ENCODE measurements at regions not wholly inside any gene's neighbourhood (a gene's known extent, or its start where the extent isn't known, plus 50 kb on each side); places are given as distances from the start of the nearest gene placed in this dataset.
"Not testable (repeated sequence)": the region's sequence is repeated elsewhere in the genome, so short reads cannot be mapped to it uniquely, and the experiment has no call there.

DNA sequence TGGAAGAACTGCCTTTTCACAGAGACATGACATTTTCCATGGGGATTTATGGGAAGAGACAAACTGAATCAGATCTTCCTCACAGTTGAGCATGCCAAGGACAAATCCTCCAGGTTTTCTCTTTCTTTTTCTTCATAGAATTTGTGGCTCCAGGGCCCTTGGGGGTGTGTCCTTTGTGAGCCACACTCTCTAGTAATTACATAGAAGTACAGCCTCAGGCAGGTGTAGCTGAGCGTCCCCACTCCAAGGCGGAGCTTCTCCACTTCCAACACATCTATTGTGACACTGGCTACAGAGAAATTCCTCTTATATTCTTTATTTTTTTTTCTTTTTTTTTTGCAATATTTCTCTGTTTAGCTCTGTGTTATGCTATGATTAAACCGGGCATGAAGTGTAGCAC lies 420.5 kb upstream of the CD180 start:
- no peak for DNase-seq

DNA sequence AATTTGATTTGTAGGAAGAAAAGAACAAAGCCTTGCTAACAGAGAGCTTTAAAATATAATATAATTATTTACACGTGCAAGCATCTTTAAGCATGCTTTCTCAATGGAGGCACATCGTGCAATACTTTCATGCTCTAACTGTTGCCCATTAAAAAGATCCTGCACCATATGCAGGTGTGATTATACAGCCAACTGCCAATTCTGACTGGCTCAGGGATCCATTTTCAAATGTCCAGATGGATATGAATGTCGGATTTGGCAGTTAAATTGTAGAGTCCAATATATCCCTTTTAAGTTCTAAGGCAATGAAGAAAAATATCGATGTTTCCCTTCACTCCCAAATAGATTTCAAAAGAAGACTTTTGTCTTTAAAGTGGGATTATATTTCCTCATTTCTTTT lies 416.4 kb upstream of the CD180 start:
- DNase-seq: no peak

DNA sequence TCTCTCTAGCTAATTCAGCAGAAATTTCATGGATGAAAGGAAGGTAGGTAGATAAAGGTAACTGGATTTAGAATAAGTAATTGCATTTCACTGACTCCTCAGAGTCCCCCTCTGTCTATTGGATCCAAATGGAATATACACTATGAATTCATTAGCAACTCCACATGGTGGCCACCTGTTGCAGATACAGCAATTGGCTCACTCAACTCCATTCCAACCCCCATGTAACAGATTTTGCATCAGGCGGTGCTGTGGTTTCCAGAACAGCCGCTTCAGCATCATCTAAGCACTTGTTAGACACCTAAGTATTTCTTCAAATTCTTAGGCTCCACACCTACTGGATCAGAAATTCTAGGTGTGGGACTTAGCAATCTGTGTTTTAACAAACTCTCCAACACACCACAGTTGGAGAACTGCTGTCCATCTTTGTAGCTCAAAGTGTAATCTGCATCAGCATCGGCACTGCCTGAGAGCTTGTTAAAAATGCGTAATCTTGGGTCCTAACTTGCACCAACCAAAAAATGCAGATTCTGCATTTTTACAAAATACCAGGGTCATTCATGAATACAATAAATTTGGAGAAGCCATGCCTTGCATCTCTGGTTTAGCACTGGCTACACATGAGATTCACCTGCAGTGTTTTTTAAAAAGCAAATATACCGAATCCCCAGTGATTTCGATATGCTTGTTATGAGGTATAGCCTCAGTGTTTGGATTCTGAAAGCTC lies 413.8 kb upstream of the CD180 start:
- no peak for DNase-seq

DNA sequence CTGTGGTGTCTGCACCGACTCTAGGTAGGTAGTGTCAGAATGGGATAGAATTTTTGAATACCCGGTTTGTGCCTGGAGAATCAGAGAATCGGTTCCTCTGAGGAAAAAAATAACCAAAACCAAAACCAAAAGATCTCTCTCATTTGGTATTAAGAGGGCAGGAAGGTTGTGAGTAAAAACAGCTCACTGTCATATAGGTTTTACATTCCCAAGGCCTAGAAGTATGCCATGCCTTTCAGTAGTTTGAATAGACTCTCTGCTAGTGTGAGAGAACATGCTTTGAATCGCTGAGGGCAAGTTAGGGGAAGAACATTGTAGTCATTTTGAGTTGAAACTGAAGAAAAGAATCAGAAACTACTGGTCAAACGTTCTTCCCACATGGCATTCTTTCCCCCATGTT lies 411.4 kb upstream of the CD180 start:
- DNase-seq: no peak

DNA sequence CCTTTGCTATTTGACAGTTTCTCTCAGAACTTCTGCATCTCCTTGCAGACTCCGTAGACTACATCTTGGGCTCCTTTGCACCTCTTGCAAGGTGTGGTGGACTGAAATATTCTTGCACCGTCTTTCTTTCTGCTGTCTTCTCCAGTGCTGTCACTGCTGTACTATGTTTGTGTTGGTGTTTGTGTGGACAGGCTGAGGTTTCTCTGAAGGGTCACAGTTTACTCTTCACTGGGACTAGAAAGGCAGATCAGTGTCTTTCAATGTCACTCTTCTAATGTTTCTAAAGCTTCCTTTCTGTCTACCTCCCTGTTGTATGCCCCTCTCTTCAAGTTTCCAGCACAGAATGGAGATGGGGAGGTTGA lies 410.0 kb upstream of the CD180 start:
- DNase-seq: no peak

DNA sequence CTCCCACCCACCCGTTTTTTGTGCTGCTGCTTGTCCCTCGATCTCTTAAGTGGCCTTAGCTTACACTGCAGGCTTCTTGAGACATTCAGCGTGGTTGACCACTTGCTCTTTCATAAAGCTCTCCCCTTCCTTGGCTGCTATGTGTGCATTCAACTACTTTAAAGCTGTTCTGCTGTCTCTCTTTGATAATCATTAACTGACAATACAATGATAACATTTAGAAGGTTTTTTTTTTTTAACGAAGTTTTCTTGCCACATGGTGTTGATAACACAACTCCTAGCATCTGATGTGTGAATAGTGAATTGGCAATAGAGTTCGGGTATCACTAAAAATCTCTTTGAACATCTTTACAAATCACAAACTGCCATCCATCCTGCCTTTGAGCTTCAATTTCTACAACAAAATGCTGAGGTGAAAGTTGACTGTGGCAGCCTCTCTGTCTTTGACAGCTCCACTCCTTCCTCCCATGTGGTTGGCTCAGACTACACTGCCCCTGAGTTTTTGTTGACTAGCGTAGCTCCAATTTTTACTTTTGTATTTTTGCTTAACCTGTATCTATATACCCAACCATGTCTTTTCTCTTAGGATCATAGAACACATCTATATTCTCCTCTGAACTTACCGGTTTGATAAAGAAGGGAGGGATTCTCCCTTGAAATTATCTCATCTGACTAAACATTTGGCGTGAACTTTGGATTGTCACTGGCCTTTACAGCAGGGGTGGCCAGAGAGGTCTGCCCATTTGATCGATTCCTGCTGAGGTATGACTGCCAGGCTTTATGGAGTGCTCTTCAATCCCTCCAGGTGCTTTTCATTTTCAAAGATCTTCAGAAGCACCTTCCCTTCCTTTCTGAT lies 409.4 kb upstream of the CD180 start:
- DNase-seq: no peak

DNA sequence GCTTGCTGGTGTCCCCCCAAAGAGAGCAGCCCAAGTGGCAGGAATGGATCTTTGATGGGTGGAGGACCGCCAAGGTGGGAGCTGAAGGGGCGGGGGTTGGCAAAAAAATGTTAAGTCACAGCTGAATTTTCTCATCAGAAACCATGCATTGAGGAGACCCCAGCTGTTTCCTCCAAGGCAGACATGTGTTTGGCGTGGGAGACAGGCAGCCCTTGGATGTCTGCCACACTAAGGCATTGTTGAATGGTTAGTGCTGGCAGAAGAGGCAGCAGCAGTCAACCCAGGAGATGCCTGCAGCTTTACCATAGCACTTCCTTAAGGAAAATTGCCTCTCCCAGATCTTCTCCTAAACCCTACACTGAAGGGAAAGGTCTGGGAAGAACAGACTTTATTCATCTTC lies 394.9 kb upstream of the CD180 start:
- DNase-seq: no peak

DNA sequence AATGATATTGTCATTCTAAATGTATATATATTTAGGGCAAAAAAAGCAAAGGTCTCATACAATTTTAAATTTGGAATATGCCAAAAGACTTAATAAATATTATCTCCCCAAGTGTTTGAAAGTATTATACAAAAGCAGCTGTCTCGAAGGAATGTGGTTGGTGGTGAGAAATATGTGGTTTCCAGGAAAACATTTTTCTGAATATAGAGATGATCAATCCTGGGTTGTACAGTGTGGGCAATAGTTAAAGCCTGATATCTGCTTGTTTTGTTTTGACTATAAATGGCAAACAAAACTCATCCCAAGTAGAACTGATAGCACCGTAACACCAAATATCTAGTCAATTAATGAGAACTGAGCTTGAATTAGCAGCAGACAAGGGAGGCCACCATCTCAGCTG lies 391.8 kb upstream of the CD180 start:
- no peak for DNase-seq

DNA sequence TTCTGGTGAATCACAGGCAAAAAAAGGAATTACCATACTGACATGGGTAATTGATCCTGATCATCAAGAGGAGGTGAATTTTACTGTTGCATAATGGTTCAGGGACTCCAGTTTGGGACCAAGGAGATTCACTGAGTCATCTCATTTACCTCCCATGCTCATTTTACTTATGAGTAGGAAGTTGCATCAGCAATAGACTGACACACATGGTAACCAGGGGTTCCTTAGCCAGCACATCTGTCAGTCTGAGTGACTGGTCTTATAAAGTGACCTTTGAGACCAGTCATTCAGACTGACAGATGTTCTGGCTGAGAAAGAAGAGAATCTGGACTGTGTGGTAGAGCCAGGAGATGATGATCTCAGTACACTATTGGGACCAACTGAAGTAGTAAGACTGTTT lies 384.6 kb upstream of the CD180 start:
- DNase-seq: no peak

DNA sequence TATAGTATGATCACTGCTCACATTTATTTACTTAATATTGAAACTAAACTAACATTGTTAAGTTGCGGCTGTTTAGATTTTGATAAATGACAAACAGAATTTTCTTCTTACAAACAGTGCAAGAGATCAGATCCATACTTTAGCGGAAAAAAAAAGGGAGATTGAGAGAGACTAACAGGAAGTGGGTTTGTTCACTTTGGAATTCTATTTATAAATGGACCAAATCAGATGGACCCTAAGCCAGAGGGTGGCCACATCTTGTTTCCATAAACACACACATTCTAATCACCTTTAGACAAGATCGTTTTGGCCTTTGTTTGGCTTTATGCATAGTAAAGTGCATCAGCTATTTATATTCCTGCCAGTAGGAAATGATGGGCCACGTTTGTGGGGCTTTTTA lies 381.4 kb upstream of the CD180 start:
- DNase-seq: no peak

DNA sequence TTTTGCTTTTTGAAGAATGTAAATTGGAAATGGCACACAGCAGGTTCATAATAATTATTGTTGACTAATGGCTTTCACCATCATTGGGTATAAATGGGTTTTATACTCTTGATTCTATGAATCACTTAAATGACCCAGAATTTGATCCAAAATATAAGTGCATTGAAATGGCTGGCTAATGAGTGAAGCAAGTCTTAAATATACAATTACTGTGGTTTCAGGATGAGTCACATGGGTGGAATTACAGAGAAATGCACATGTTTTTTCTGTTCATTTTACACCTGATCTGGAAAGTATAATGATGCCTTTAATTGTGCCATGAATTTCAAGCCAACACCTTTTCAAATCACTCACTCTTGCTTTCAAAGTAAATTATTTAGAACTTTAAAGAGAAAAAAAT lies 380.8 kb upstream of the CD180 start:
- no peak for DNase-seq

DNA sequence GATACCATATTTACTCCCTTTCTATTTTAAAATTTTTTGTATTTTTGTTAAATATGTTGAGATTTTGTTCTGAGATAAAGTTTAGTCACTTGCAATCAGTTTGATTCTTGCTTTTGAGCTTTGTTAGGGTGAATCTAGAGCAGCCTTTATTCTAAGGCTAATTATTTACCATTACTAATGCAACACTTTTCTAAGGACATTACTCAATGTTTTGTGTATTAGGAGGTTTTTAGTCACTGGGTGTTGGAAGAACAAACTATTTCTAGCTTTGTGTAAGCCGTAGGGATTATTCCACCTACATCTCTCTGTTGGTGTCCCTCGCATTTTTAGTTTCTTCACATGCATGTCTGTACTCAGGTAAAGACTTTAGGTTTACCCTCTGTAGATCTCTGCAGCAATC lies 379.5 kb upstream of the CD180 start:
- DNase-seq: no peak

DNA sequence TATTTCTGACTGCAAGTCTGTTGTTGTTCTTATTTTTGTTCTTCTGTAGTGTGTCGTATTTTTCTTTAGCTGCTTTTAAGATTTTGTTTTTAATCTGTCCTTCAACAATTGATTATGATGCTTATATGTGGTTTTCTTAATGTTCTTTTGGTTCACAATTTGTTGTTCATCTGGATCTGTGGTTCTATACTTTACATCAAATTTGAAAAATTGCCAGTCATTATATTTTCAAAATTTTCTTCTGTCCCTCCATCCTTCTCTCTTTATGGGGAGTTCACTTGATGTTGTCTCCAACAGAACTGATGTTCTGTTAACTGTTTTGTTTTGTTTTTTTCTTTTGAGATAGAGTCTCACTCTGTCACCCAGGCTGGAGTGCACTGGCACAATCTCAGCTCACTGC lies 378.5 kb upstream of the CD180 start:
- no peak for DNase-seq

DNA sequence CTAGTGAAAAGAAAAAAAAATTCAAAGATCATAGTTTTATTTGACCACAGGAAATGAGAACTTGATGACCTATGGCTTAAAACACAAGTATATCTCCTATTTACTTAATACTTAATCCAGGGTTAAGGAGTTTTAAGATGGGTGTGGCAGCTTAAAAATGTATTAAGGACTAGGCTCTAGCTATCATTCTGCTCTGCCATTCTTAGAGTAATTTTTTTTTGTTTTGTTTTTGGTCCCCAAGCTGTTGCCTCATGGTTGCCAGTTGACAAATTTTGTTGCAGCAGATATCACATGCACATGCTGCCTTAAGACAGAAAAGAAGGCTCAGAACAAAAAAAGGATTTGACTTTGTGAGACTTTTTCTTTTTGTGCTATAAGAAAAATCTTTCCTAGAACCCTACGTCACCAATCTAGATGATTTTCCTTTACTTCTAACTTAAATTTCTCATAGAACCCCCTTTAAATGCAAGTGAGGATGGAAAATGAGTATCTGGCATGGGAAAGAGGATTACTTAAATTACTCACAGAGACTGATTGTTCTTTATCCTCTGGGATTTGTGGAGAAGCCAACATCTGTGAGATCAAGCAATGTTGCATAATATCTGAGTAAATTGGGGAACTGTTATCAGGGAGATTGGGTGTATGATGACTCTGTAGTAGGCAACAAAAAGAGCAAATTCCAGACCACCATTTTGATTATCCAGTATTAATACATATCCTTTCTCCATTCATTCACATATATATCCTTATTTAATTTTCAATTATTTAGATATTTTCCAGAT lies 364.7 kb upstream of the CD180 start:
- no peak for DNase-seq

DNA sequence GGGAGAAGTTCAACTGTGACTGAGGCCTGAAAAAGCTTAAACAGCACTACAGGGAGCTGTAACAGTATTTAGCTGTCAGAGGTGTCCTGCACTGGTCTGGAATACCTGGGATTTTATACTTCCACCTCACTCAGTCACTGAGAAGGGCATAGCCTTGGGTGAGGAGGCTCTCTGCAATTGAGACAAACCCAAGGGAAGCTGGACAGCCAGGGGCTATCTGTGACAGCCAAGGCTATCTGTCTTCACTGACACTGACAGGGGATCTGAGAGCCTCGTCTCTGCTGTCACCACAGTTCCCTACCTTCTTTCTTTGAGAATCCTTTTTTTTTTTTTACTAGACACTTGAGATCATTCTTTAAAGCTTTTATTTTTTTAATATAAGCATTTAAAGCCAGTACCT lies 356.2 kb upstream of the CD180 start:
- no peak for DNase-seq

DNA sequence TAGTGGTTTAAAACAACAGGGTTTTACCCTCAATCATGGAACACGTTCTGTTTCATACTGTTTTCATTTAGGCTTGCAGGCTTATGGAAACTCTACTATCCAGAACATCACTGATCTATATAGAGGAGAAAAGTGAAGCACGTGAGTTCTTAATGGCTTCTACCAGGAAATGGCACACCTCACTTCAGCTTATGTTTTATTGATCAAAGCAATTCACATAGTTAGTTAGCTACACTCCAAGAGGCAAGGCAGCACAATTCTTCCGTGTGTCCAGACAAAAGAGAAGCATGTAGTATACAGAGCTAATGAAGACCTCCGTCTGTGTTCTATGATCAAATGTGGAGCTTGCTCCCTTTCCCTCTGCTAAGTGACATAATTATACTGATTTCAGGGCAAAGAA lies 353.3 kb upstream of the CD180 start:
- DNase-seq: no peak

DNA sequence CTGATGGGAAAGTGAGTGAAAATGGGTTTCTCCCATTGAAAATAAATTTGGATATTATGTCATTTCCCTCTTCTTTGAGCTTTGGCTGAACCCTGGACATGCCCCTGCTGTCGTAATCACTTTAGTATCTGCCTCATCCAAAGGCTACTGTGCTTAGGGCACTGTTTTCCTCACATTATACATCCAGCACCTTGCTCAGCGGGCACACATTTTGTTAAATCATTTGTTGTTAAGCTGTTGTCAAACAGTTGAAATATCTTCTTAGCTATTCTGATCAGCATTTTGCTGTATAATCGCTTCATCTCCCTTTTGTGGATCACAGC lies 352.7 kb upstream of the CD180 start:
- DNase-seq: no peak

DNA sequence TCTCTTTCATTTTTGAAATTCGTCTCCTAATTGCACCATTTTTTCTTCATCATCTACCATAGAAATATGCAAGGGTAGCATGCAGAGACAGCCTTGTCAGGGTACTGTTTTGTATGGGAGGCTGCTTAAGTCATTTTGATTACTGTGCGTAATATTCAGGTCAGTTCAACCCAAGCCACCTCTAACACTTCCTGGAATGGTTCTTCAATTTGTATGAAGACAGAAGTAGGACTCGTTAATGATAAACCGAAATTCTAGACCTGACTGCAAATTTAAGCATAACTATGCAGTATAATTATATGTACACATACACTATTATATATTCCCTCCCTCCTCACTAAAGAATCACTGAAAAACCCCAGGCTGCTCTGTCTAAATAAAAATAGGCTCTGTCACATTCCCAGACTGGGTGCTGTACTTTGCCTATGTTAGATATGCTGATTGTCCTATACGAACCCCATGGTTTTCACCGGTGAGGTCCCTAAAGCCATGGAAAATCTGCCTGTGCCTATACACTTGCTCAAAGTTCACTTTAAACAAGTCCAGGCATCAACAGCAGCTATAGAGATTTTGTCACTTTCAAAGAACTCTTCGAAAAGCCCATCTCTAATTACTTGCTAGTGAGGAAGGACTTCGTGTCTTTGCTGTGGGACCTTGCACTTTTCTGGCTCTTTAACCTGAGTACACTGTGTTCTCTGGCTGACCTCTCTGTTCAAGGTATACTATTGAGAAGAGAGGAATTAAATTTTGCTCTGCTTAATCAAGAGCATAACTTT lies 352.1 kb upstream of the CD180 start:
- DNase-seq: no peak

DNA sequence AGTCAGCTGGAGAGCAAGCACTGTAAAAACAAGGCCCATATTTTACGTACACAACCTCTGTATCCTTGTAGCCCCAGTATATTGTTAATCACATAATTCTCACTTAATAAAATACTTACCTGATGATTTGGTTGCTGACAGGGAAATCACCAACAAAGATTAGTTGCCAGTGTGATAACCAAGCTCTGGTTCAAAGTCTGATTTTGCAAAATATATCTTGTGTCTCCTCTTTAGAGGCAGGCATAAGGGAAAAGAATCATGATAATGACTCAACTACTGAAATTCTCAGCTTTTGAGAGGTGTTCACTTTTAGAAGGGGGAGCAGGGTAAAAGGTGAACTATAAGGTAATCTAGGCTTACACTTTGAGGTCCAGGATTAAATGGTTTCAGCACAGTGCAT lies 351.1 kb upstream of the CD180 start:
- no peak for DNase-seq

DNA sequence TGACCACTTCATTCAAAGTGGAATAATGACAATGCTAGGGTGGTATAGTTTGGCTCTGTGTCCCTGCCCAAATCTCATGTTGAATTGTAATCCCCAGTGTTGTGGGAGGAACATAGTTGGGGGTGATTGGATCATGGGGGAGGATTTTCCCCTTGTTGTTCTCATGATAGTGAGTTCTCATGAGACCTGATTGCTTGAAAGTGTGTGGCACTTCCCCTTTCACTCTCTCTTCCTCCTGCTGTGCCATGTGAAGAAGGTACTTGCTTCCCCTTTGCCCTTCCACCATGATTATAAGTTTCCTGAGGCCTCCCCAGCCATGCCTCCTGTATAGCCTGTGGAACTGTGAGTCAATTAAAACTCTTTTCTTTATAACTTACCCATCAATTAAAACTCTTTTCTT lies 348.3 kb upstream of the CD180 start:
- DNase-seq: not testable (repeated sequence)

DNA sequence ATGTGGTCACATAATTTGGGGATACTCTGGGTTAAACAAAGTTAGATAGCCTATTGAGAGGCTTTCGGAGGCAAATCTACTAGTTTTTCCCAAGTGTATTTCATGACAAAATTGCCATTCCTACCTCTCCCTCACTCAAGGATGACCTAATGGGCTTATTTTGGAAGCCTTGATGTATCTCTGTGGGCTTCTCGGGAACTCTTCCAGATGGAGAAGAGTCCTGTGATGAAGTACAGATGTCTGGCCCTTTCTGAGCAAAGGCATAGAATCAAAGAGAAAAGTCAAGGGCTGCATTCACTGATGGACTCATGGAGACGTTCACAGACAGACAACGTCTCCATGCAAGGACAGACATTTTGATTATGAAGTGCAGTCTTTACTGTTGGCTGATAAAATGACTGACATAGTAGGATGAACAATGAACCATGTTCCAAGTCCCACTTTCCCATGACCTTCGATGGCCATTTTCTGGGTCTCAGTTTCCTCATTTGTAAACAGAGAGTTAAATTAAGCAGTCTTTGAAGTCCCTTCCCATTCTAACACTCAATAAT lies 347.2 kb upstream of the CD180 start:
- DNase-seq: no peak

DNA sequence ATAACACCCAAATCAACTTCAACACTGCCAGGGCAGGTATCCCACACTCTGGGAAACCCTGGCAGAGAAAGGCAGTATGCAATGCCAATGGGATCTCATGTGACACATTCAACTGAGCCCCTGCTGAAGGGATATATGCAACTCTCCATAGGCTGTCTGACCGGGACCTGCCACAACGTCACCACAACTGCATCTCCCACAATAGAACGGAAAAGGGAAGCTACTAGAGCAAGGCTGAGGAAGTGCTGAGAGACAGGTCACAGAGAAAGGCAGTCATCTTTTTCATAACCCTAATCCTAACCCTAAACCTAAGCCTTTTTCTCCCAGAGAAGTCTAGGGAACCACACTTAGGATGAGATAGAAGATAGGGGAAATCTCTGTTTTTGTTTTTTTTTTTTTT lies 345.9 kb upstream of the CD180 start:
- no peak for DNase-seq

DNA sequence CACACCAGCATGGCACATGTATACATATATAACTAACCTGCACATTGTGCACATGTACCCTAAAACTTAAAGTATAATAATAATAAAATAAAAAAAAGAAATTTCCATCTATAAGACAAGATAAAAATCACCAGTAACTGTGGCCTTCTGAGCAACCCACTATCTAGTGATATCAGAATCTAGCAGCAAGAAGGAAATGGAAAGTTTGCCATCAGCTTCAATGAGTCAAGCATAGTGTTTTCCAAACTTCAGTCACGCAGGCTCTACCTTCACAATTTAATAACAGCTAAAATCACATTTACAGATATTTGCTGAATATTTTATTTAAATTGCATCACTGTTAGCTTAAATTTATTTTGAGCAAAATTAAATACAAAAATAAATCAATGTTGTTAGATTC lies 345.3 kb upstream of the CD180 start:
- DNase-seq: no peak

Data from activated CD4-positive, alpha-beta T cell treated with anti-CD3 and anti-CD28 coated beads for 4 hours (primary cell).